ENCODE measurements at regions not wholly inside any gene's neighbourhood (a gene's known extent, or its start where the extent isn't known, plus 50 kb on each side); places are given as distances from the start of the nearest gene placed in this dataset.

- no peaks in the 10 kb centered on the region for H3K27me3 ChIP-seq
- no peak for DNase-seq (ENCODE audit: low spot score)
- H3K4me1 ChIP-seq = no peaks in the 10 kb centered on the region
- H3K27ac ChIP-seq = no peak overlapping the region
- H3K9me3 ChIP-seq = no peaks in the 10 kb centered on the region
- no peak for TF ChIP-seq CTCF (IDR thresholded peaks at IDR 0.05)
- H3K4me3 ChIP-seq = no peak overlapping the region
- H3K36me3 ChIP-seq = no peaks in the 10 kb centered on the region
Observed at GRCh38 chr5:98110282-98110691, 663.2 kb upstream of the RGMB start.

GRCh38 chr5:98110791-98111190 lies 662.7 kb upstream of the RGMB start:
- no peak for DNase-seq (ENCODE audit: low spot score)
- Histone ChIP-seq H3K36me3 (no peaks in the 10 kb centered on the region), H3K4me3 (no peak overlapping the region), H3K27ac (no peak overlapping the region), H3K9me3 (no peaks in the 10 kb centered on the region), H3K4me1 (no peaks in the 10 kb centered on the region), H3K27me3 (no peaks in the 10 kb centered on the region)
- TF ChIP-seq CTCF (IDR thresholded peaks at IDR 0.05) = no peak

GRCh38 chr5:98111686-98112085 lies 661.8 kb upstream of the RGMB start:
- DNase-seq (ENCODE audit: low spot score) = no peak
- TF ChIP-seq CTCF (IDR thresholded peaks at IDR 0.05) = no peak
- Histone ChIP-seq H3K27ac (no peak overlapping the region), H3K9me3 (no peaks in the 10 kb centered on the region), H3K36me3 (no peaks in the 10 kb centered on the region), H3K4me3 (no peak overlapping the region), H3K27me3 (no peaks in the 10 kb centered on the region), H3K4me1 (no peaks in the 10 kb centered on the region)

- TF ChIP-seq CTCF (IDR thresholded peaks at IDR 0.05) = no peak
- H3K27me3 ChIP-seq = no peaks in the 10 kb centered on the region
- H3K4me1 ChIP-seq = no peaks in the 10 kb centered on the region
Observed at GRCh38 chr5:98121036-98121936, 652.2 kb upstream of the RGMB start.

GRCh38 chr5:98128271-98128670 lies 645.2 kb upstream of the RGMB start:
- no peaks in the 10 kb centered on the region for H3K36me3 ChIP-seq
- H3K4me3 ChIP-seq = no peak overlapping the region
- no peak for TF ChIP-seq CTCF (IDR thresholded peaks at IDR 0.05)
- no peaks in the 10 kb centered on the region for H3K4me1 ChIP-seq
- H3K9me3 ChIP-seq = no peaks in the 10 kb centered on the region
- no peaks in the 10 kb centered on the region for H3K27me3 ChIP-seq
- no peak for DNase-seq (ENCODE audit: low spot score)
- H3K27ac ChIP-seq = no peak overlapping the region

More at GRCh38 chr5:98121036-98121936, 652.2 kb upstream of the RGMB start:
- Histone ChIP-seq H3K9me3 (no peaks in the 10 kb centered on the region), H3K27ac (no peak overlapping the region), H3K36me3 (no peaks in the 10 kb centered on the region), H3K4me3 (no peak overlapping the region)
- no peak for DNase-seq (ENCODE audit: low spot score)
